MCF 10A (cell line): ENCODE measurements at regions not wholly inside any gene's neighbourhood (a gene's known extent, or its start where the extent isn't known, plus 50 kb on each side); places are given as distances from the start of the nearest gene placed in this dataset.

Experiments
- BruUV-seq: library from RNA; stranded (reverse); fragments of 400-500 nt; replicated peaks from 2 replicates; lab custom pipeline; 2021; lab: Mats Ljungman, UMichigan
- CTCF ChIA-PET: fragments of 300-600 bp; sonication (Branson Sonifier 250); formaldehyde crosslinking; extraction: SDS; loops from one replicate; lab custom pipeline; 2021; ENCODE audit warnings: antibody characterized with exemption, inconsistent platforms; lab: Yijun Ruan, JAX
- POLR2A ChIA-PET: fragments of 300-600, 350-650 bp; sonication (Branson Sonifier 250); formaldehyde crosslinking; extraction: SDS; loops from one replicate; lab custom pipeline; 2020; ENCODE audit warnings: antibody characterized with exemption, inconsistent platforms; lab: Yijun Ruan, JAX
- DNase-seq: peaks from one replicate; pipeline ENCODE4 v3.0.0-alpha.2; 2018; ENCODE audit not compliant: unreplicated experiment
- H3K27ac Mint-ChIP-seq: one replicate; pipeline ENCODE4 v1.8.0; 2022; ENCODE audit warnings: mild to moderate bottlenecking, low read depth, mixed read lengths; ENCODE audit not compliant: unreplicated experiment
- H3K27me3 Mint-ChIP-seq: one replicate; pipeline ENCODE4 v1.8.0; 2022; ENCODE audit warnings: mixed read lengths; ENCODE audit not compliant: insufficient read depth, unreplicated experiment
- H3K36me3 Mint-ChIP-seq: one replicate; pipeline ENCODE4 v1.8.0; 2022; ENCODE audit warnings: mild to moderate bottlenecking, moderate library complexity, mixed read lengths; ENCODE audit not compliant: insufficient read depth, unreplicated experiment
- H3K4me1 Mint-ChIP-seq: one replicate; pipeline ENCODE4 v1.8.0; 2022; ENCODE audit warnings: mixed read lengths; ENCODE audit not compliant: insufficient read depth, unreplicated experiment
- H3K4me3 Mint-ChIP-seq: one replicate; pipeline ENCODE4 v1.8.0; 2022; ENCODE audit warnings: mild to moderate bottlenecking, moderate library complexity, mixed read lengths; ENCODE audit not compliant: unreplicated experiment
- H3K9me3 Mint-ChIP-seq: one replicate; pipeline ENCODE4 v1.8.0; 2022; ENCODE audit warnings: mixed read lengths; ENCODE audit not compliant: unreplicated experiment
- intact Hi-C: fragments of 100-400 bp; cut with micrococcal nuclease; formaldehyde crosslinking; loops from 2 replicates; pipeline ENCODE4 v1.14.1; 2022
- TF ChIP-seq, protein P1 (sequence below): fragments of 200-600 bp; IDR thresholded peaks from one replicate; pipeline ENCODE4 v1.8.0; 2022; ENCODE audit warnings: antibody characterized with exemption, mild to moderate bottlenecking; ENCODE audit not compliant: unreplicated experiment

DNA sequence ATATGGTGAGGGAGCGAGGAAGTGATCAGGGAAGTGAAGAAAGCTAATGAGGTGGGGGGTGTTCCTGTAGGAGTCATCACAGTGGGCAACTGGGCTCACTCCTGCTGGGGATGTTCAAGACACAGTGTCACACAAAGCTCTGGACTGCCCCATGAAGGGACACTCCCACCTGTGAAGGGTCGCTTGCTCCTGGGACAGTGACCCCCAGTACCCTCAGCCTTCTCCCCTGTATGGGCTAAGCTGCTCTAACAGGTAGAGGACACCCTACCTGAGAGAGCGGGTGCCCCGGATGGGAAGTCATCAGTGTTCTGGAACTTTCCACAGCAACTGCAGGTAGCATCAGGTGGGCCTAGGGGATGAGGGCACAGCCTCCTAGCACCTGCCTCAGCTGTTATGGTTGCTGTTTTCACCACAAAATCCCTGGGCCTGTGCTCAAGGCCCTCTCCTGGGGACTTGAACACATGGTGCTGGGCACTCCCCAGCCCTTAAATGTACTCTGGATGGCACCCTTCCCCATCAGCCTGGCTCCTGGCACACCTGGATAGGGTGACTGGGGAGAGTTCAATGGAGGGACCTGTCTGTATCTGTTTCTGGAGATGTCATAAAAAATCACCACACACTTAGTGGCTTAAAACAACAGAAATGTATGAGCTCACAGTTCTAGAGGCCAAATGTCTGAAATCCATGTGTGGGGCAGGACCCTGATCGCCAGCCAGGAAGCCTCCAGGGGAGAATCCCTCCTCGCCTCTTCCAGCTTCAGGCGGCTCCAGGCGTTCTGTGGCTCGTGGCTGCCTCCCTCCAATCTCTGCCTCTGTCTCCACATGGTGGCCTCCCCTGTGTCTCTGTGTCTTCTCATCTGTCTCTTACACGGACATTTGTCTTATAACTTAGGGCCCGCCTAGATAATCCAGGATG is 104.0 kb upstream of the CDH5 start:
- TF ChIP-seq, protein P1, sequence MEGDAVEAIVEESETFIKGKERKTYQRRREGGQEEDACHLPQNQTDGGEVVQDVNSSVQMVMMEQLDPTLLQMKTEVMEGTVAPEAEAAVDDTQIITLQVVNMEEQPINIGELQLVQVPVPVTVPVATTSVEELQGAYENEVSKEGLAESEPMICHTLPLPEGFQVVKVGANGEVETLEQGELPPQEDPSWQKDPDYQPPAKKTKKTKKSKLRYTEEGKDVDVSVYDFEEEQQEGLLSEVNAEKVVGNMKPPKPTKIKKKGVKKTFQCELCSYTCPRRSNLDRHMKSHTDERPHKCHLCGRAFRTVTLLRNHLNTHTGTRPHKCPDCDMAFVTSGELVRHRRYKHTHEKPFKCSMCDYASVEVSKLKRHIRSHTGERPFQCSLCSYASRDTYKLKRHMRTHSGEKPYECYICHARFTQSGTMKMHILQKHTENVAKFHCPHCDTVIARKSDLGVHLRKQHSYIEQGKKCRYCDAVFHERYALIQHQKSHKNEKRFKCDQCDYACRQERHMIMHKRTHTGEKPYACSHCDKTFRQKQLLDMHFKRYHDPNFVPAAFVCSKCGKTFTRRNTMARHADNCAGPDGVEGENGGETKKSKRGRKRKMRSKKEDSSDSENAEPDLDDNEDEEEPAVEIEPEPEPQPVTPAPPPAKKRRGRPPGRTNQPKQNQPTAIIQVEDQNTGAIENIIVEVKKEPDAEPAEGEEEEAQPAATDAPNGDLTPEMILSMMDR: no peak
- no TSS peak for BruUV-seq
- Mint-ChIP-seq H3K9me3 (no peaks in the 10 kb centered on the region), H3K4me1 (no peaks in the 10 kb centered on the region), H3K4me3 (no peak overlapping the region), H3K27me3 (no peaks in the 10 kb centered on the region), H3K36me3 (no peaks in the 10 kb centered on the region), H3K27ac (no peak overlapping the region)
- CTCF ChIA-PET: interaction anchor here (0.6 to 1.9 kb wide), 6 partner anchors 9 to 435 kb away, joined by 3 to 8 read pairs (median 5); no protein-coding TSS in a partner anchor
- POLR2A ChIA-PET: no interaction called here
- intact Hi-C loops: no loop called here
- no peak for DNase-seq

DNA sequence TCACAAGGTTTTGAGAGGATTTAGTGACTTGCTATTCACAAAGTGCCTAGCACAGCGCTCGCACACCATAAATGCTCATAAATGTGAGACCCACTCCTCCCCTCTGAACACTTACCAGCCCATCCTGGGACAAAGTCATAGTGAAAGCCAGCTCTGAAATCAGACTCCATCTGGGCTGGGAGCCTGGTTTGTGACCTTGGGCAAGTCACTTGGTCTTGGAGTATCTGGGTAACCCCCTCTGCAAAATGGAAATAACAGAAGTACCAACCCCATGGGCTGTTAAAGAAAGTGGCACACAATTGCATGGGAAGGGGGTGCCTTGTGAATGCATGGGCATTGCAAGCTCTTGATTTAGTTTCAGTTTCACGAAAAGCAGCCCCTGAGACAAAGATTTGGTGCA is 104.7 kb upstream of the CDH5 start:
- Mint-ChIP-seq H3K27ac (no peak overlapping the region), H3K36me3 (no peaks in the 10 kb centered on the region), H3K9me3 (no peaks in the 10 kb centered on the region), H3K27me3 (no peaks in the 10 kb centered on the region), H3K4me1 (no peaks in the 10 kb centered on the region), H3K4me3 (no peak overlapping the region)
- CTCF ChIA-PET: interaction anchor here (0.6 to 1.9 kb wide), 6 partner anchors 10 to 435 kb away, joined by 3 to 8 read pairs (median 4); no protein-coding TSS in a partner anchor
- POLR2A ChIA-PET: no interaction called here
- no peak for DNase-seq
- intact Hi-C loops: no loop called here
- no TSS peak for BruUV-seq
- TF ChIP-seq, protein P1: no peak

DNA sequence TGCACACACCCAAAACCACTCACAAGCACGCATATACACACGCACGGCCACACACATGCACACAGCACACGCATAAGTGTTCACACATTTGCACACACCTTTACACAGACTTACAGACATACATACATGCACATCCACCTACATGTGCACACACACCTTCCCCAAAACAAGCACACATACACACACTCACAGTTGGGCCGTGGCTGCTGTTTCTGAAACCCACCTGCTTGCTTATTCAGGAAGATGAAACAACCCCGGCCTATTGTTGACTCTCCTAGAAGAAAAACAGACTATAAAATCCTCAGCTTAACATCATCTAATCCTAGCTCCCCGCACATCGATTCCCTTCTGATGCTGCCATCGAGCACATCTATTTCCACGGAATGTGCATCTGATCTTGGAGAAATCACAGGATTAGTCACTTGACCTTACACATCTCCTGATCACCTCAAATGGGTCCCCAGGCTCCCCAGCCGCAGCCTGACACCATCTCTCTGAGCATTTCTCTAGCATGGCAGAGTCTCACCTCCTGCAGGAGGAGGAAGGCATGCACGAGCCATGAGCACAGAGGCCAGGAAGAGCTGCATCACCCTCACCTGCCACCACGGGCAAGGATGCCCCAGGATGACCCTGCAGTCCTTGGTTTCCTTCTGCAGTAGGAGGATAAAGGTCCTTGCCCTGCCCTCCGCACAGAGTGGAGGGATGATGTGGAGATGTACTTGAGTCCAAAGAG is 105.8 kb upstream of the CDH5 start:
- POLR2A ChIA-PET: interaction anchor here (0.6 kb wide), 1 partner anchor 506 kb away, joined by 3 read pairs; no protein-coding TSS in a partner anchor
- H3K27ac Mint-ChIP-seq: no peak overlapping the region
- DNase-seq: no peak
- CTCF ChIA-PET: interaction anchor here (0.6 to 2.2 kb wide), 5 partner anchors 11 to 83 kb away, joined by 4 to 6 read pairs (median 5); no protein-coding TSS in a partner anchor
- no TSS peak for BruUV-seq
- TF ChIP-seq, protein P1: no peak
- H3K4me3 Mint-ChIP-seq: no peak overlapping the region
- intact Hi-C loops: no loop called here
- no peaks in the 10 kb centered on the region for H3K36me3 Mint-ChIP-seq
- no peaks in the 10 kb centered on the region for H3K27me3 Mint-ChIP-seq
- no peaks in the 10 kb centered on the region for H3K9me3 Mint-ChIP-seq
- H3K4me1 Mint-ChIP-seq: no peaks in the 10 kb centered on the region
